ENCODE measurements at regions not wholly inside any gene's neighbourhood (a gene's known extent, or its start where the extent isn't known, plus 50 kb on each side); places are given as distances from the start of the nearest gene placed in this dataset.

DNA sequence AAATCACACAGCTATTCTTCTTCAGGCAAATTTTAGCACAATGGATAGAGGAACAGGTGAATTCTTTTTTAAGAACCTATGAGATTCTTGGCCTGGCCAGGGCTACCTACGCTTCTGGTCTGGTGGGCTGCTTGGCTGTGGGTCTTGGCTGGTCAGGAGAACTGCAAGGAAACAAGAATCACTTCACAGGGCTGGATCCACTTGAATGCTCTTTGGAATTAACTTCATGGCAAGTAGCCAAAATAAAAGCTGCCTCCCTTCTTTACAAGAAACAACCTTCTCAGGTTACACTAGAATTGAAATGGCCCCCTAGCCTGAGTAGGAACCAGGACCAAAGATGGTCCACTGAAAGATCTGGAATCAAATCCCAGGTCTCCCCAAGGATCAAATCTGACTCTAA lies 519.1 kb downstream of the IQCM start:
- no peak for DNase-seq (ENCODE audit: low read depth)

DNA sequence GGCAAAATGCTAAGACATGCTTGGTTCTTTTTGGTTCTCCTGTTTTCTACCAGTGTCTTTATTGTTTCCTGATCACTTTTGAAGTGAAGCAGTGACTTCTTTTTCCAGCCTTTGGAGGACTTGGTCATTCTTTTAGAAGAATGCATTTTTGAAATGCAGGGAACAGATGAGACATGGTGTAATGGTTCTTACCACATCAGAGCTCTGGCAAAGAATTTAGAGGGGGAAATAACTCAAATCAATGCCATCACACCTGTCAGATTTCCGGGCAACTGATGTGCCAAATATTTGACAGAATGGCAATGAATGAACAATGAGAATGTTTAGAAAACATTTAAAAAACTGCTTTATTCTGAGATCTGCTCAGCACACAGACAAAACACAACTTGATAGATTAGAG lies 519.6 kb downstream of the IQCM start:
- DNase-seq (ENCODE audit: low read depth), result peak; percentile 31

DNA sequence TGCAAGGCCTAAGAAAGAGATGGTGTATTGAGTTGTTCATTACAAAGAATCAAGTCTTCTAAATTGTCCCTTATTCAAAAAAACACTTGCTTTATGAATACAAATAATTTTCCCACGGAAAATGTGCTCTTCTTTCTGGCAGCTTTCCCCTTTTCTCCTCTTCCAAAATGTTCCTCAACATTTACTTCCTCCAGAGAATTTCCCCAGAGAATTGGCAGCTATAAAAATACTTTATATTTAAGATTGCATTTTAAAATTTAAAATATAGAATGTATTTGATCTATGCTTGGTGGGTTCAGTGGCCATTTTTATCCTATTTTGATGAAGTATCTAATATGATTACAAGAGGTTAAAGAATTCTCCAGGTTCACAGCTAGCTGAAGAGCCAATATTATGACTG lies 521.0 kb downstream of the IQCM start:
- no peak for DNase-seq (ENCODE audit: low read depth)

DNA sequence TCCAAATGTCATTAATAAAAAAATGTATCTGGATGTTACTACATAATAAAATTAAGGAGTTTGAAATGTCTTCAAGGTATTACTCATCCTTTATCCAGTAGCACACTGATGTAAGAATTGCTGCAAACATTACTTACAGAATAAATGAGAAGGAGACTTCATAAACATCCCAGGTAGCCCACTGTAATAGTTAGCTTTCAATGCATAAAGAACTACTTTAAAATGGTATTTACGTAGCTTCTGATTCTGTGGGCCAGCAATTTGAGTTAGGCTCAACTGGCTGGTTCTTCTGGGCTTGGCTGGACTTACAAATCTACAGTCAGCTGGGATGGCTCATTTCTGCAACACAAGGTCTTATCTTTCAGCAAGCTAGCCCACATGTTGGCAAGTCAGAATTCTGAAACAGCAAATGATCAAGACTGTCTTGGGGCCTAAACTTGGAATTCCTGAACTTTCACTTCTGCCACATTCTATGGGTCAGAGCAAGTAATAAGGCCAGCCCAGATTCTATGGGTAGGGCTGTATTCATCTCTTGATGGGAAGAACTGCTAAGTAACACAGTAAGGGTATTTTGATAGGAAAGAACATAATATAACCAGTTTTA lies 522.5 kb downstream of the IQCM start:
- peak; percentile 20 for DNase-seq (ENCODE audit: low read depth)

DNA sequence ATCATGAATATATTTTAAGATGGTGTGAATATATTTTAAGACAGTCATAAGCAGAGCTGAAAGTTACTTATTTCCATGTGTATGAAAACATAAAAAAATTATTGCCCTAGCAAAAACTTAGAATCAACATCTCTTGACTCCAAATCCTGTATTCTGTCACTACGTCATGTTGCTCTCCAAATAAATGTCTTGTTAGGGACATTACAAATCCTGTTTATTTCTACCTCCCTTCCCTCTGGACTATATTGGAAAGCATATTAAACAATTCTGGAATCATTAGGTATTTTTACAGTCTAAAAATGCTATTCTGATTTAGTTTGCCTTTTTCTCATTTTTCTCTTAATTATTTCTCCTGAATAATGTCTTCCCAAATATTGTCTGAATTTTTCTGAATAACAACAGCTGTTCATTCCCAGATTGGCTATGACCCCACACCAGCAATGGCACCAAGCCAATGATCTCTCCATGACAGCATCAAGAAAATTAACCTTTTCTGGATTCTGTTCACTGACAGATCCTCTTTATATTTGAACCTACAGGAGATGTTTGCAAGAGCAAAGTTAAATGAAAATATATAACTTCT lies 523.1 kb downstream of the IQCM start:
- DNase-seq (ENCODE audit: low read depth), result peak; percentile 76

DNA sequence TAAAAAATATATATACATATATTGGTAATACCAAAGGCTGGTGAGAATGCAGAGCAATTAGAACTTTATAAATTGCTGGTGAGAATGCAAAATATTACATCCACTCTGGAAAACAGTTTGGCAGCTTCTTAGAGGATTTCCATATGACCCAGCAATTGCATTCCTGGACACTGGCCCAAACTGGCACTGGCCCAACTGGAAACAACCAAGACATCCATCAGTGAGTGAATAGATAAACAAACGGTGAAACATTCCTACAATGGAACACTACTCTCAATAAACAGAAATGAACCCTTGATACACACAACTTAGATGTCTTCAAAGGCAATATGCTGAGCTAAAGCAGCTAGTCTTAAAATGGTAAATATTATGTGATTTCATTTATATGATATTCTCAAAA lies 524.2 kb downstream of the IQCM start:
- peak; percentile 66 for DNase-seq (ENCODE audit: low read depth)

DNA sequence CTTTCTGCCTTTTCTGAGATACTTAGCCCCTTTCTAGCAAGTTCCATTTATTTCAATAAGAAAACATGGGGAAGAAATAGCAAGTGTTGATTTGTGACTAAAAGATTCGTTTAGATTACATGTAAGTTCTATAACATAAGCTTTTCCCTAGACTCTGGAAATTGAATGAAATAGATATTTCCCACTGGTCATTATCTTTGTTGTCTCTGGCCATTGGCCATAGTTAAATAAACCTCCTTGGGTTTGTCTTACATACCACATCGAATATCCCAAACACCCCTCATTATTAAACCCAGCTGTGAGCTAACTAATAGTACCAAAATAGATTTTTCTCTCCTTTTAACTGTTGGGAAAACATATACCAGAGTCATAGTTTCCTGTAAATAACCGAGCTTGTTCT lies 534.8 kb downstream of the IQCM start:
- DNase-seq (ENCODE audit: low read depth), result no peak

DNA sequence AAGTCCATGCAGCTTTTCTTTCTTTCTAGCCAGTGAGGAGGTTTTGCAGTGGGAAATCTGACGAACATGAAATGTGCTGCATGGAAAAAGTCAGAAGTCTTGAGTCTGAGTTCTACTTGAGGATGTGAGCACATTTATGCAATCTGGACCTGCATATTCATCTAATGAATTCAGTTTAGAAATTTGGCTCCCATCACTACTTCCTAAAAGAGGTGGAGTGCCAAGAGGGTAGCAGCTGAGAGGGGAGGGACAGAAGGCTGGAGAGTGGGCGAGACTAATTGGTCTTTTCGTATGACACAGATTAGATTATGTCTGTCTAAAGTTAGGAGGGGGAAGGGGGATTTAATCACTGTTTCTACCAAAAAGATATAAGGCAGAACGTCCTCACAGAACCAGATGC lies 535.9 kb downstream of the IQCM start:
- DNase-seq (ENCODE audit: low read depth), result no peak

DNA sequence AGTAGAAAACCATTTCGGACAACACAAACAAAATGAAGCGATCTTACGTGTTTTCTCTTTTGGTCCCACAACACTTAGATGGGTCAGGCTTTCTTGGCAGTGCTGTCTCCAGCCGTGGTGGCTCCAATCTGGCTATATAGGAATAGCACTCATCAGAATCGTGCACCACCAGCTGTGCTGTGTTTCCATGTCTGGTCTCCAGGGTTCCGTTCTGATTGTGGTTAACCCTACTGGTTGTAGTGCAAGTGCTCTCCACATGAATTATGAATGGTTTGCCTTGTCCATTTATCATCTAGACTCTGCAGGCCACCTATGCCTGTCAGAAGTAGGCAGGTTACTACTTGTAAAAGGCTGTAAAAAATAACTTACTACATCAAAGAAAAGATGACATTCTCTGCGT lies 536.3 kb downstream of the IQCM start:
- no peak for DNase-seq (ENCODE audit: low read depth)

DNA sequence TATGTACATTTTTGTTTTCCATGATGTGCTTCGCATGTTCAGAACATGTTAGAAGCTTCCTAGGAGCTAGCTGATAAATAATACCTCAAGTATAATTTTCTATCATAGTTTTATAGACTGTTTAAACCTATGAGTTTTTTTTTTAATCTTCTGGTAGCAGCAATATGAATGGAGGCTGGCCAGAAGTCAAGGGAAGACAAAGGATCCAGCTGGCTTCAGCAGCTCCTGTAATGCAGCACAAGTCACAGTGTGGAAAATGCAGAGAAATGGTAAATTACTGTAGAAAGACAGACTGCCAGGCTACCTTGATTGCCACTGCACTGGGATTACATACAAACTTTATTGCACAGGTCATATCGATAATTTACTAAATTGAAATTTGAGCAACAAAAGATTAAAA lies 537.9 kb downstream of the IQCM start:
- no peak for DNase-seq (ENCODE audit: low read depth)

DNA sequence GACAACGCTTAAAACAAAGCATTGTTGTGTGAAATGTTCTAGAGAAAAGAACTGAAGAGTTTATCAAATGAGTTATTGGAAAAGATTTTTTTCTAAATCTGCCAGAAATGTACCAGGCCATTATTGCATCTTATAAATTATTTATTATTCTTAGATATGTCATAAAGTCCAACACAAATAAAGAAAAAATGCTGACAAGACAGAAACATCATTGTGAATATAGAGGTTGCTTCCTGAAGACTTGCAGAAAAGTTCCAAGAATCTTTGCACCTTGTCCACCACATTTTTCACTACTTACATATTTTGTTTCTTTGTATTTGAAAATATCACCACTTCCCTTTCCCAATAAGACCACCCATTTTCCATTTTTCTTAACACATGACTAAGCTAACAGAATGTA lies 545.8 kb downstream of the IQCM start:
- DNase-seq (ENCODE audit: low read depth), result no peak

DNA sequence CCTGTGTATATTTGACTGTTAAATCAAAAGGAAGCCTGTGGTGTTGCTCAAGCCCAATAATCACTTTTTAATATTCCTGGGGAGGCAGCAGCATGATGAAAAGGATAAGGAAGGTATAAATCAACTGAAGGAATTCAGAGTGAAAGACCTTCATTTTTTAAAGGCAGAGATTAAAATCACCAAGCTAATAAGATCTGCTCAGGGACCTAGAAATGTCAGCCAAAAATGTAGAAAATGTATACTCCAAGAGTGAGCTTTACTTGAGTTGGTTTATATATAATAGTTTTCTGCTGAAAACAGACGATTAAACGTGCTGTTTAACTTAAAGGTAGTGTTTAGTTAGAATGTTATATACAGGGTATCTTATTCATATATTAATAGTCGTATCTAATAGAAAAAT lies 549.3 kb downstream of the IQCM start:
- no peak for DNase-seq (ENCODE audit: low read depth)

DNA sequence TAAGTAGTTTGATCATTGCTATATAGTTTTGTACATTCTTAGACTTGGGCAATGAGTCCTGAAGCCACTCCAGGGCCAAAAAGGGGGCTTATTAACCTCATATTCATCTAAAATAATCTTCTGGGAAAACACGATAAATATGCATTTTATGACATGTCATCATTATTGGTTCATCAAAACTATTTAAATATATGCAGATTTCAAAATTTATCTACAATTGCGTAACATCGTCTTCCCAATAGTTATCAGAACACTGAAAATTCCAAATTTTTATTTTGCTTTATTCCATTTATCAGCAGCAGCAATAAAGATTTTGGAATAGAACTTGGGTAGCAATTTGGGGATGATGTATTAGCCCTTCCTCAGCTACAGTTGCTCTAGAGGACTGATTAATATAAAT lies 550.0 kb downstream of the IQCM start:
- DNase-seq (ENCODE audit: low read depth), result no peak

DNA sequence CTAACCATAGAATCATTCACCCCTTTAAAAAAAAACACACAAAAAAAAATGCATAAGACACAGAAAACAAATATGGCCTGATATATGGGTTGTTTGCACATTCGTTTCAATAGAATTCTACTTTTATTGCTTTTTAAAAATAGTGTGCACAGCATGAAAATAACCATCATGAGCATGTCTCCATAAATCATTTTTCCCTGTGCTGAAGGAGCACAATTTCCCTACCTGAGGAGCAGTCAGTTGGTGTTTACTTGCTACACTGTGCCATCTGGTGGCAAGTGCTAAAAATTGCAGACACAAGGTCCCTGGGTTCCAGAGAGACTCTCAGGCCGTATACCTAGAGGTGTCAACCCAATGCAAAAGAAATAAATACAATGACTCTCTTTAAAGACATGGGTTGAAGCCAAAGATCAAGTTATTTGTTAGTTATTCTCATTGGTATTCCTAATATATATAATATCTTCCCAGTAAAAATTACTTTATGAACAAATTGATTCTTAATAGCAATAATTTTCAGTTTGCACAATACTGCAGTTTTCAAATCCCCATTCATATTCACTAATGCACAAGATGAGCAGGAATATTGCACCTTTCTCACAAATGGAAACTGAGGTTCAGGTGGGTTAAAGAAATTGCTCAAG lies 551.4 kb downstream of the IQCM start:
- DNase-seq (ENCODE audit: low read depth), result peak; percentile 57

DNA sequence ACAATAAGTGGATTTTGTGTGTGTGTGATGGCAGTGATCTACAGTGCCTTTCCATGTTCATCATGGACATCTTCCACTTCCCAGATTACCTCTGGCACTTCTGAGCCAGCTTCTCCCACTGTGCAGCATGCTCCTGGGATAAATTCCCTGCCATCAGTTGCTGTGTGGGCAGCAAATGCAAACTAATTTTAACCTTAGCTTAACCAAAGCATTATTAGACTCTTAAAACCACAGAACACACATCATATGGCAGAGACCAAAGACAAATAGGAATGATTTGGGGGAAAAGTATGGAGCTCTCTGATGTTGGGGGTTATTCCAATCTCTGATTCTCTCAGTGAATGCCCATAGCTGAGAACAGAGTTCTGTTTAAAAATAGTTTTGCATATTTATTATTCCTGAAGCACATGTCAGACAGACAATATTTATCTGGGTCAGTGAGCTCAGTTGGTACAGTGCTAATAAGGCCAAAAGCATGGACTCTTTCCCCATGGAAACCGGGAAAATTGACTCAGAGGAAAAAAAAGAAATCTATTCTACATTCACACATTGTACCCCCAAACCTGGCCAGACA lies 567.4 kb downstream of the IQCM start:
- no peak for DNase-seq (ENCODE audit: low read depth)

DNA sequence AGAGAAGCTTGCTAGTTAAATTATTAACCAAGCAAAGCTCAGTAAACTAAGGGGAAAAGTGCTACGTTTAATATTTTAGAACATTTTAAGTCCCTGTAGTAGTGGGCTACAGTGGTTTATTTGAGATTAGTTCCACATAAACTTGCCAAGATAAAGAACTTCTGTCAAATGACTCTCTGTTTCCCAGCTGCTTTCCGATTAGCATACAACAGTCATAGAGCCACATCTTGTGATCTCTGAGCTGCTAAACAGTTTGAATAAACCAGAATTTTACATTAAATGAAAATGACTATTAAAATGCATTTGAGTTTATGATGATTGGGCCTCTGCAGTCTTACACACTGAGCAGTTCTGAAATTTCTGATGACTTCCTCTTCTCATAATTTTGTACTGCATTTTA lies 568.5 kb downstream of the IQCM start:
- DNase-seq (ENCODE audit: low read depth), result no peak

DNA sequence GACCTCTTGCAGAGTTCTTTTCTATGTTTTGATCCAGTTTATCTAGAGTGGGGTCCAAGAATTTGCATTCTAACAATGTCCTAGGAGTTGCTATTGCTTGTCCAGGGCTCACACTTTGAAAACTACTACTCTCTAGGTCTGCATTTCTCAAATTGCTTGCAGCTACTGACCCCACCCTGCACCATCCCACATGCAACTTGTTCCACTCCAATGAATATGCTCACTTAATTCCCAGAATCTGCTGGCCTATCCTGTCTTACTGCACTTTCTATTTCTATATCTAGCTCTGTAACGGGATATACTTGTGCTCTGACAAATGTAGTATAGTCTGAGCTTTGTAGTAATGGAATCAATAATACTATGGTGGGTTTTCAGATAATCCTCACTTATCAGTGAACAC lies 570.3 kb downstream of the IQCM start:
- DNase-seq (ENCODE audit: low read depth), result no peak

DNA sequence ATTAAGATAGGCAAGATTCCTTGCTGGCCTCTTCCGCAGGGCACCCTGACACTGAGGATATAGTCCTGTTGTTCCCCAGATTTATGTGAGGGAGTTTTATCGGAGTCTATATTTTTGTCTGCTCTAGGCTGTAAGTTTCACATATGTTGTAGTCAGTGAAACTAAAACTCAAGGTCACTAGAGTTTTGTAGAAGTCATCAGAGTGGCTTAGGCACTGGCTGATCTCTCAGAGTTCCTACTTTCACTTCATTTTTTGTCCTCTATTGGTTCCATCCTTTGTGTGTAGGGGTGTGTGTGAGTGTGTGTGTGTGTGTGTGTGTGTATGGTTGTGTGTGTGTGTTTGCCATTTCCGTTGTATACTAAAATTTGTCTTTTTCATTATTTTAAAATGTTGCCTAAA lies 577.5 kb downstream of the IQCM start:
- no peak for DNase-seq (ENCODE audit: low read depth)

DNA sequence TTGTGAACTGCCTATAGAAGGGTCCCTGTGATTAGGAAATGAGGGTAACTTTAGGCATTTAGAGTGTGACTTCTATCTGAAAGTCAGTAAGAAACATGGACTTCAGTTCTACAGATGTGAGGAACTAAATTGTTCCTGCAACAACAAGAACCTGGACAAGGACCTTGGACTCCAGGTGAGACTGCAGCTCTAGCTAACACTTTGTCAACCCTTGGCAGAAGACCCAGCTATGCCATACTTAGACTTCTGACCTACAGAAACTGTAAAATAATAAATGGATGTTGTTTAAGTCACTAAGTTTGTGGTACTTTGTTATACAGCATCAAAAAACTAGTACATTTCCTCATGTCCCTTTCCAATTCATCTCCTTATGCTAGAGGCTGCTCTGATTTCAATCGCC lies 580.8 kb downstream of the IQCM start:
- DNase-seq (ENCODE audit: low read depth), result no peak

DNA sequence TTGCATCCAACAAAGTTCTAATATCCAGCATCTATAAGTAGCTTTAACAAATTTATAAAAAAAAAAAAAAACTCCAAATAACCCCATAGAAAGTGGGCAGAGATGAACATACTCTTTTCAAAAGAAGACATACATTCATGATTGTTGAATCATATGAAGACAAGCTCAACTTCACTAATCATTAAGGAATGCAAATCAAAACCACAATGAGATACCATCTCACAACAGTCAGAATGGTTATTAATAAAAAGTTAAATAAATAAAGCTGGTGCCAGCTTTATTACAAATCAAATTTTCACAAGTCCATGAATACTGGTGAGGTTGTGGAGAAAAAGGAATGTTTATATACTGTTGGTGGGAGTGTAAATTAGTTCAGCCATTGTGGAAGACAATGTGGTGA lies 592.0 kb downstream of the IQCM start:
- DNase-seq (ENCODE audit: low read depth), result peak; percentile 71

DNA sequence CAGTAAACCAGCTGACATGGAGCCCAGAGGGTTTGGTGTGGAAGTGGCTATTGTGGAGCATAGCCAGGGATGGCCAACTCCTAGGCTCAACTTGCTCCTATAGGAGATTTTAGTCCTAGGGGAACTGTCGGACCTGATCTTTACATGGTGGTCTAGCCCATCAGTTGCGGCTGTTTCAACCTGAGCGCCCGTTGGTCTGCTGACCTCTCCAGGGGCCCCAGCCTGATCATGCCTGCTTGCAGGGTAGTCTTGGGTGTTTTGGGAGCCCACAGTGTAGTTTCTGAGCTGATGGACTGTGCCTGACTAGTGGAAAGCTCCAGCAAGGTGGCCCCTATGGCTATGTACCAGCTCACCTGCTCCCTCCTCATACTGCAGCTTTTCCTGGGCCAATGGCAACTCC lies 597.0 kb downstream of the IQCM start:
- DNase-seq (ENCODE audit: low read depth), result no peak

DNA sequence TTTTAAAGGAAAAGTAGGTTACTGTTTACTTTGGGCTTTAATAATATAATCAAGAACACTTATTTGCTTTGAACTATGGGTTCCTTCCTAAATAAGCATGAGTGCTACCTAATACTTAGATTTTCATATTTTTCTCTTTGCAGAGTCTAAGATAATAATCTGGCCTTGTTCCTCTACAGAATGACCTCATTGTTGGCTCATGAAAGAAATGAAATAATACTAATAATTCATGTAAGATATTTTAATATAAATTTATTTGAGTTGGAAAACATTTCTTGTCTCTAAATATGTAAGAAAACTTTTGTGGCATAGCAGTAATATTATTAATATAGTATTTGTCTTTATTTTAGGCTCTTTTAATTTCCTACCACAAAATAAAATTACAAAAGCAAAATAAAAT lies 601.3 kb downstream of the IQCM start:
- no peak for DNase-seq (ENCODE audit: low read depth)

DNA sequence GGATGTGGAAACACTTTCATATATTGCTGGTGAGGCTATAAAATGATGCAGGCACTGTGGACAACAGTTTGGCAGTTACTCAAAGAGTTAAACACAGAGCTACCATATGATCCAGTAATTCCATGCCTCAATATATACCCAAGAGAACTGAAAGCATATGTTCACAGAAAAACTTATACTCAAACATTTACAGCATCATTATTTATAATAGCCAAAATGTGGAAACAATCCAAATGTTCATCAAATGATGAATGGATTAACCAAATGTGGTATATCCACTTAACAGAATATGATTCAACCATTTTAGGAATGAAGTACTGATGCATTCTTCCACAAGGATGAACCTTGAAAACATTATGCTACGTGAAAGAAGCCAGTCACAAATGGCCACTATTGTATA lies 603.8 kb downstream of the IQCM start:
- DNase-seq (ENCODE audit: low read depth), result no peak
